Type B pancreatic cell (in vitro differentiated cells): ENCODE measurements at regions not wholly inside any gene's neighbourhood (a gene's known extent, or its start where the extent isn't known, plus 50 kb on each side); places are given as distances from the start of the nearest gene placed in this dataset.

Experiments
- DNase-seq: peaks from one replicate; pipeline ENCODE4 v3.0.0; 2021; ENCODE audit warnings: mixed read lengths; ENCODE audit not compliant: unreplicated experiment; ENCODE audit errors: extremely low spot score
- H3K27ac Mint-ChIP-seq: 2 replicates; pipeline ENCODE4 v1.8.0; 2021; ENCODE audit warnings: mild to moderate bottlenecking, mixed read lengths
- H3K27me3 Mint-ChIP-seq: 2 replicates; pipeline ENCODE4 v1.8.0; 2021; ENCODE audit warnings: mixed read lengths
- H3K36me3 Mint-ChIP-seq: 2 replicates; pipeline ENCODE4 v1.8.0; 2021; ENCODE audit warnings: mixed read lengths
- H3K4me1 Mint-ChIP-seq: one replicate; pipeline ENCODE4 v1.8.0; 2021; ENCODE audit warnings: mixed read lengths; ENCODE audit not compliant: unreplicated experiment
- H3K4me3 Mint-ChIP-seq: 2 replicates; pipeline ENCODE4 v1.8.0; 2021; ENCODE audit warnings: mild to moderate bottlenecking, mixed read lengths
- H3K9me3 Mint-ChIP-seq: 2 replicates; pipeline ENCODE4 v1.8.0; 2021; ENCODE audit warnings: mixed read lengths
- CTCF ChIP-seq: fragments of 200-600 bp; sonication (generic); conservative IDR thresholded peaks from 2 replicates; pipeline ENCODE4 v1.5.0; 2021; ENCODE audit warnings: antibody characterized with exemption, mild to moderate bottlenecking

DNA sequence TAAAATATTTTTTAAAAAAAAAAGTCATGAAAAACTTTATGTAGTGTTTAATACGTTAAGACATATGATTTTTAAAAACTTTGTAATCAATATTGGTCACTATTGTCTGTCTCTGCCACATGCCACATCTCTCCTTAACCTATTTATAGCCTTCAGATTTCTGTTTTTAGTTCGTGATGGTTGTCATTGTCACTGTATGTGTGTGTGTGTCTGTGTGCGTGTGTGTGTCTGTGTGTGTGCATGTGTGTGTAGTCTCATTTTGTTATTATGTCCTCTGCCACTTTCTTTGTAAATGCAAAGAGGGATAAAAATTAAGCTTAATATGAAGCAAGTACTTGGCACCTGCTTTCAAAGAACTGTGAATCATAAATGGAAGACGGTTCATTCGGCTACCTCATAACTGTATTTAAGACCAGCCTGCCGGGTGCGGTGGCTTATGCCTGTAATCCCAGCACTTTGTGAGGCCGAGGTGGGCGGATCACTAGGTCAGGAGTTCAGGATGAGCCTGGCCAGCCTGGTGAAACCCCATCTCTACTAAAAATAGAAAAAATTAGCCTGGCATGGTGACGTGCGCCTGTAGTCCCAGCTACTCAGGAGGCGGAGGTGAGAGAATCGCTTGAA is 354.0 kb downstream of the ARL4A start:
- H3K4me1 Mint-ChIP-seq, result peaks cover 7% of the 10 kb centered on the region
- no peak for TF ChIP-seq CTCF
- peaks cover 1% of the 10 kb centered on the region for H3K36me3 Mint-ChIP-seq
- H3K27ac Mint-ChIP-seq, result no peak overlapping the region
- peaks cover 4% of the 10 kb centered on the region for H3K9me3 Mint-ChIP-seq
- no peak for DNase-seq
- no peaks in the 10 kb centered on the region for H3K27me3 Mint-ChIP-seq
- no peak overlapping the region for H3K4me3 Mint-ChIP-seq

GRCh38 chr7:13042605-13043236 is 355.3 kb downstream of the ARL4A start:
- TF ChIP-seq CTCF, result no peak
- Mint-ChIP-seq H3K4me3 (no peak overlapping the region), H3K27ac (no peak overlapping the region), H3K27me3 (no peaks in the 10 kb centered on the region), H3K9me3 (peaks cover 4% of the 10 kb centered on the region), H3K36me3 (no peaks in the 10 kb centered on the region), H3K4me1 (peaks cover 7% of the 10 kb centered on the region)
- no peak for DNase-seq

- no peaks in the 10 kb centered on the region for H3K36me3 Mint-ChIP-seq
- H3K4me1 Mint-ChIP-seq, result peaks cover 7% of the 10 kb centered on the region
- no peak for DNase-seq
- H3K27ac Mint-ChIP-seq, result no peak overlapping the region
- no peak for TF ChIP-seq CTCF
- H3K9me3 Mint-ChIP-seq, result peaks cover 4% of the 10 kb centered on the region
- H3K27me3 Mint-ChIP-seq, result no peaks in the 10 kb centered on the region
- H3K4me3 Mint-ChIP-seq, result no peak overlapping the region
Measured at GRCh38 chr7:13044309-13044708, 356.9 kb downstream of the ARL4A start.

DNA sequence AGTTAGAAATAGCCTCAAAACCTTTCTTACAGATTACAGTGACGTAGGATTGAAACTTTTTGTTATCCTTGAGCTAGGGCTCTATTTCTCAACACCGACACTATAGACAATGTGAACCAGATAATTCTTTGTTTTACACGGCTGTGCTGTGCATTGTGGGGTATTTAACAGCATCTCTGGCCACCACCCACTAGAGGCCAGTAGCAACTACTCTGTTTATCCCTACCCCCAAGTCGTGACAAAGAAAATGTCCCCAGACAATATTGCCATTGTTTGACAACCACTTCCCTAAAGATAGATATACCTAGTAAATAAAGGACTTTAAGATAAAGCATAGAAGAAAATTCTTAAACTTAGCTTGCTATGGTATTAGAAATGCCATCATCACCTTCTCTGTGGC is 359.6 kb downstream of the ARL4A start:
- Mint-ChIP-seq H3K36me3 (no peaks in the 10 kb centered on the region), H3K9me3 (peaks cover 4% of the 10 kb centered on the region), H3K27me3 (no peaks in the 10 kb centered on the region), H3K4me3 (no peak overlapping the region), H3K27ac (no peak overlapping the region), H3K4me1 (peaks cover 7% of the 10 kb centered on the region)
- no peak for DNase-seq
- no peak for TF ChIP-seq CTCF

DNA sequence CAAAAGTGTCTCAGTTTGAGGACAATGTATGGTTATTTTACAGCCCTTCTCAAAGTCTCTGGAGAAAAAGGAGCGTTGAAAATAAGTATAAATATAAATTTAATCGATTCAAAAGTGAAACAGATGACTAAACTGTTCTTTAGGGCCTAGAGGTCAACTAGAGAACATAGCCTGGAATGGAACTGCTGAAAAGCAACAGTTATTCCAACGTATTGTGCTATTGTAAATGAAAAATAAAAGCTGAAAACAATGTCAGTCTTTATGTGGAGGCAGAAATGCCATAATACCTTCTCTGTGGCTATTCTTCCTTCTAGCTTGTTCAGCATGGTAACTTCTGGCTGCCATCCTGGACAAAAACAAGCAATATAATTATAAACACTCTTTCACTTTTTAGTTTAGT is 362.5 kb downstream of the ARL4A start:
- Mint-ChIP-seq H3K9me3 (no peaks in the 10 kb centered on the region), H3K27me3 (no peaks in the 10 kb centered on the region), H3K27ac (no peak overlapping the region), H3K36me3 (no peaks in the 10 kb centered on the region), H3K4me1 (peaks cover 7% of the 10 kb centered on the region), H3K4me3 (no peak overlapping the region)
- no peak for DNase-seq
- no peak for TF ChIP-seq CTCF
